ENCODE measurements at regions not wholly inside any gene's neighbourhood (a gene's known extent, or its start where the extent isn't known, plus 50 kb on each side); places are given as distances from the start of the nearest gene placed in this dataset.
"Not testable (repeated sequence)": the region's sequence is repeated elsewhere in the genome, so short reads cannot be mapped to it uniquely, and the experiment has no call there.

- no peak for ATAC-seq
These were observed 424.1 kb downstream of the PCNX1 start for GRCh38 chr14:71331403-71331802.

GRCh38 chr14:71332476-71332875, 425.2 kb downstream of the PCNX1 start:
- no peak for ATAC-seq

- ATAC-seq = no peak
These were observed 426.4 kb downstream of the PCNX1 start for GRCh38 chr14:71333705-71334104.

- ATAC-seq = peak; percentile 84
These were observed 429.4 kb downstream of the PCNX1 start for GRCh38 chr14:71336489-71337192.

- ATAC-seq = no peak
These were observed 430.9 kb downstream of the PCNX1 start for GRCh38 chr14:71338153-71338552.

- ATAC-seq = no peak
These were observed 432.6 kb downstream of the PCNX1 start for GRCh38 chr14:71339650-71340415.

- no peak for ATAC-seq
These were observed 433.9 kb downstream of the PCNX1 start for GRCh38 chr14:71341156-71341555.

GRCh38 chr14:71343724-71344123, 436.5 kb downstream of the PCNX1 start:
- ATAC-seq = no peak

GRCh38 chr14:71344506-71344905, 437.2 kb downstream of the PCNX1 start:
- no peak for ATAC-seq

- no peak for ATAC-seq
These were observed 439.4 kb downstream of the PCNX1 start for GRCh38 chr14:71346685-71347084.

GRCh38 chr14:71348394-71348793, 441.1 kb downstream of the PCNX1 start:
- ATAC-seq = no peak

- ATAC-seq = no peak
These were observed 441.6 kb downstream of the PCNX1 start for GRCh38 chr14:71348817-71349216.

GRCh38 chr14:71354142-71354541, 446.9 kb downstream of the PCNX1 start:
- no peak for ATAC-seq

GRCh38 chr14:71354801-71355200, 447.5 kb downstream of the PCNX1 start:
- peak; percentile 41 for ATAC-seq

- peak; percentile 56 for ATAC-seq
These were observed 448.3 kb downstream of the PCNX1 start for GRCh38 chr14:71355324-71356201.

- ATAC-seq = peak; percentile 38
These were observed 451.1 kb downstream of the PCNX1 start for GRCh38 chr14:71358209-71358931.

GRCh38 chr14:71358932-71359421, 451.7 kb downstream of the PCNX1 start:
- ATAC-seq = not testable (repeated sequence)

- no peak for ATAC-seq
These were observed 452.6 kb downstream of the PCNX1 start for GRCh38 chr14:71359823-71360222.

- ATAC-seq = no peak
These were observed 454.1 kb downstream of the PCNX1 start for GRCh38 chr14:71361336-71361735.

- no peak for ATAC-seq
These were observed 454.6 kb downstream of the PCNX1 start for GRCh38 chr14:71361874-71362273.

GRCh38 chr14:71362282-71362681, 455.0 kb downstream of the PCNX1 start:
- ATAC-seq = no peak

- no peak for ATAC-seq
These were observed 455.8 kb downstream of the PCNX1 start for GRCh38 chr14:71362920-71363584.
